DOHH2 (cell line): ENCODE measurements at regions not wholly inside any gene's neighbourhood (a gene's known extent, or its start where the extent isn't known, plus 50 kb on each side); places are given as distances from the start of the nearest gene placed in this dataset.

Experiments
- H3F3A ChIP-seq: fragments of 200-600 bp; sonication (generic), shearing (Covaris generic); 2 replicates; pipeline ENCODE4 v1.6.0; 2016; ENCODE audit warnings: antibody characterized with exemption, mild to moderate bottlenecking; ENCODE audit not compliant: control insufficient read depth, insufficient read depth
- H3K27ac ChIP-seq: fragments of 200-600 bp; sonication (generic); 2 replicates; pipeline ENCODE4 v1.5.1; 2014; ENCODE audit warnings: low read depth, mild to moderate bottlenecking, low read length, moderate library complexity
- H3K27me3 ChIP-seq: fragments of 200-600 bp; sonication (generic); 2 replicates; pipeline ENCODE4 v1.6.1; 2014; ENCODE audit warnings: mild to moderate bottlenecking, low read length, mixed read lengths; ENCODE audit not compliant: control insufficient read depth
- H3K36me3 ChIP-seq: fragments of 200-600 bp; sonication (generic); 2 replicates; pipeline ENCODE4 v1.6.1; 2014; ENCODE audit warnings: mild to moderate bottlenecking, low read length, moderate library complexity, mixed read lengths; ENCODE audit not compliant: control insufficient read depth
- H3K4me1 ChIP-seq: fragments of 200-600 bp; sonication (generic); 2 replicates; pipeline ENCODE4 v1.6.1; 2014; ENCODE audit warnings: mild to moderate bottlenecking, low read length, mixed read lengths; ENCODE audit not compliant: control insufficient read depth
- H3K4me2 ChIP-seq: fragments of 200-600 bp; sonication (generic); 2 replicates; pipeline ENCODE4 v1.6.0; 2014; ENCODE audit warnings: mild to moderate bottlenecking, low read length, moderate library complexity
- H3K4me3 ChIP-seq: fragments of 200-600 bp; sonication (generic); 2 replicates; pipeline ENCODE4 v1.5.1; 2014; ENCODE audit warnings: mild to moderate bottlenecking, low read length, mixed read lengths
- H3K79me2 ChIP-seq: fragments of 200-600 bp; sonication (generic); 2 replicates; pipeline ENCODE4 v1.6.1; 2014; ENCODE audit warnings: mild to moderate bottlenecking, low read length, mixed read lengths; ENCODE audit not compliant: control insufficient read depth
- H3K9me2 ChIP-seq: fragments of 200-600 bp; sonication (generic); replicated peaks from 2 replicates; pipeline ENCODE4 v1.6.1; 2014; ENCODE audit warnings: mild to moderate bottlenecking, low read length, mixed read lengths; ENCODE audit not compliant: control insufficient read depth
- H3K9me3 ChIP-seq: fragments of 200-600 bp; sonication (generic); 2 replicates; pipeline ENCODE4 v1.6.1; 2014; ENCODE audit warnings: antibody characterized with exemption, low read length, mixed read lengths; ENCODE audit not compliant: control insufficient read depth, insufficient read depth
- H4K20me1 ChIP-seq: fragments of 200-600 bp; sonication (generic); 2 replicates; pipeline ENCODE4 v1.6.0; 2014; ENCODE audit warnings: low read depth, mild to moderate bottlenecking, antibody characterized with exemption, low read length, moderate library complexity; ENCODE audit not compliant: control insufficient read depth, insufficient read depth
- CTCF ChIP-seq: fragments of 200-600 bp; sonication (generic); IDR thresholded peaks from one replicate; pipeline ENCODE4 v1.5.1; 2014; ENCODE audit warnings: antibody characterized with exemption, mild to moderate bottlenecking, low read depth, low read length; ENCODE audit not compliant: poor library complexity, severe bottlenecking
- EZH2phosphoT487 ChIP-seq: fragments of 200-600 bp; sonication (generic); IDR thresholded peaks from 2 replicates; pipeline ENCODE4 v1.6.1; 2017; ENCODE audit warnings: borderline replicate concordance, mild to moderate bottlenecking, antibody characterized with exemption, low read length, moderate library complexity, mixed read lengths

DNA sequence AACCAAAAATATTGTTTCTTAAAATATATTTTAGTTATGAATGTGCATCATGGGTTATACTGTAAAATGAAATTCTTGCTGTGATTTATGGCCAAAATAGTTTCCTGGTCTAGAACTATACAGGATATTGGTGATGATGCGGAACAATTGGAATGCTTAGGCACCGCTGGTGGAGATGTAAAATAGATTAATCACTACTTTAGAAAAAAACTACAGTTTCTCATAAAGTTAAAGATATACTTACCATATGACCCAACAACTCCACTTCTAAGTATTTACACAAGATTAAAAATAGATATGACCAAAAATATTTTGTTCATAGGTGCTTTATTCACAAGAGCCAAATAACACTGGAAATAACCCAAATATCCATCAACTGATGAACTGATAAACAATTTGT is 126.7 kb downstream of the TUSC7 start:
- Histone ChIP-seq H3K9me3 (no peaks in the 10 kb centered on the region), H3K79me2 (no peaks in the 10 kb centered on the region), H4K20me1 (no peaks in the 10 kb centered on the region), H3K4me2 (no peak overlapping the region), H3K27ac (no peak overlapping the region), H3K9me2 (no peaks in the 10 kb centered on the region), H3F3A (no peaks in the 10 kb centered on the region), H3K4me1 (no peaks in the 10 kb centered on the region), H3K36me3 (no peaks in the 10 kb centered on the region), H3K4me3 (no peak overlapping the region), H3K27me3 (no peaks in the 10 kb centered on the region)
- TF ChIP-seq EZH2phosphoT487 (no peak), CTCF (no peak)

DNA sequence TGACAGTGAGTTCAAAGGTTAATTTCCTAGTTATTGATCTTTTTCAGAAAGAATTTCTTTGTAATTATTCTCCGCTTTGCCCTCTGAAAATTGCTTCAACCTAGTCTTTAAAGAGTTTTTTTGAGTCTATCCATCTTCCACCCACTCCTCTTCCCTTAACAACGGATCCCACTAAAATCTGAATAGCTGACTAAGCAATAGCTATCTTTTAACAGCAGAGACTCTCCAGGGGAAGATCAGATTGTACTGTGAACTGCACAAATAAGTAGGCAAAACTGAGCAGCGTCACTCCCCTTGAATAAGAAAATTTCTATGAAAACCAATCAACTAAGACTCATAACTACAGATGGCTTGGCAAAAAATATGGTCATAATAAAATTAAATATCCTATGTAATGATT is 127.9 kb downstream of the TUSC7 start:
- H3K79me2 ChIP-seq = no peaks in the 10 kb centered on the region
- H3K9me2 ChIP-seq = no peaks in the 10 kb centered on the region
- no peaks in the 10 kb centered on the region for H3K4me1 ChIP-seq
- H3K27me3 ChIP-seq = no peaks in the 10 kb centered on the region
- no peaks in the 10 kb centered on the region for H3F3A ChIP-seq
- H4K20me1 ChIP-seq = no peaks in the 10 kb centered on the region
- no peaks in the 10 kb centered on the region for H3K9me3 ChIP-seq
- H3K4me2 ChIP-seq = no peak overlapping the region
- no peak for TF ChIP-seq EZH2phosphoT487
- no peak for TF ChIP-seq CTCF
- H3K4me3 ChIP-seq = no peak overlapping the region
- H3K27ac ChIP-seq = no peak overlapping the region
- H3K36me3 ChIP-seq = no peaks in the 10 kb centered on the region

GRCh38 chr3:116841003-116841735 is 131.6 kb downstream of the TUSC7 start:
- H3K4me1 ChIP-seq = no peaks in the 10 kb centered on the region
- no peak overlapping the region for H3K4me2 ChIP-seq
- no peaks in the 10 kb centered on the region for H4K20me1 ChIP-seq
- H3K4me3 ChIP-seq = no peak overlapping the region
- H3K27me3 ChIP-seq = no peaks in the 10 kb centered on the region
- no peaks in the 10 kb centered on the region for H3K9me3 ChIP-seq
- H3K79me2 ChIP-seq = no peaks in the 10 kb centered on the region
- TF ChIP-seq EZH2phosphoT487 (no peak), CTCF (no peak)
- no peaks in the 10 kb centered on the region for H3K9me2 ChIP-seq
- no peaks in the 10 kb centered on the region for H3F3A ChIP-seq
- no peaks in the 10 kb centered on the region for H3K36me3 ChIP-seq
- H3K27ac ChIP-seq = no peak overlapping the region
